ENCODE measurements at regions not wholly inside any gene's neighbourhood (a gene's known extent, or its start where the extent isn't known, plus 50 kb on each side); places are given as distances from the start of the nearest gene placed in this dataset.
"Not testable (repeated sequence)": the region's sequence is repeated elsewhere in the genome, so short reads cannot be mapped to it uniquely, and the experiment has no call there.

- DNase-seq, result peak; percentile 57
Observed at GRCh38 chr14:56057767-56058166, 60.4 kb upstream of the PELI2 start.

DNA sequence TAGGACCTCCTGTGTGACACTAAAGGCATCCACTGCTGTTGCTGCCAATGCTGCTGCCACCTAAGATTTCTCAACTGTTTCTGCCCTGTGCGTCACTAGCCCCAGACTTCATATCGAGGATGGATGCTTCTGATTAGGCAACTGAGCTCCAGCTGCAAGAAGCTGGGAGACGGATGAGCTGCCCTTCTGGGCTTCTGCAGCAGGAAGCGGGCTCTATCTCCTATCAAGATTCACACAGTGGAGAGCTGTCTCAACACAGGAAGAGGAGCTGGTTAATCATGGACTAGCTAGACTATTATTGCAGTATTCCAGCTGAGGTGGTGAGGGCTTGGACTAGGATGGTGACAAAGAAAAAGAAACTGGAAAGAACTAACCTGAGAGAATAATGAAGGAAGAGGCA lies 59.2 kb upstream of the PELI2 start:
- no peak for DNase-seq

GRCh38 chr14:56061051-56061450 lies 57.2 kb upstream of the PELI2 start:
- no peak for DNase-seq

DNA sequence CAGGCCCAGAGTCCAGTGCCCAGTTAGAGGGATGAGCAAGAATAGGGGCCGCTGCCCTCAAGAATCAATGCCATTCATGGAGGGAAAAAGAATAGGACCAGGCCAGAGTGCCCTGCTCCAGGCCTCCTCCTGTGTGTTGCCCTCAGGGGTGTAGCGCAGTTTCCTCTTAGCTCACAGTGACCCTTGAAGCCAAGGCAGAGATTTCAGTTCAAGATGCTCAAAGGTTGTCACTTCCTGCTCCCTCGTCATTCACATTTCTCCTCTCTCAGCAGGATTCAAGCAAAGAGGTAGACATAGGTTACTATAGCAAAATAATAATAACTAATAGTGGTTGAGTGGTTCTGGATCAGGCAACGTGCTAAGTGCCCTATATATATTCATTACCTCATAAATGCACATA lies 55.1 kb upstream of the PELI2 start:
- DNase-seq, result no peak

DNA sequence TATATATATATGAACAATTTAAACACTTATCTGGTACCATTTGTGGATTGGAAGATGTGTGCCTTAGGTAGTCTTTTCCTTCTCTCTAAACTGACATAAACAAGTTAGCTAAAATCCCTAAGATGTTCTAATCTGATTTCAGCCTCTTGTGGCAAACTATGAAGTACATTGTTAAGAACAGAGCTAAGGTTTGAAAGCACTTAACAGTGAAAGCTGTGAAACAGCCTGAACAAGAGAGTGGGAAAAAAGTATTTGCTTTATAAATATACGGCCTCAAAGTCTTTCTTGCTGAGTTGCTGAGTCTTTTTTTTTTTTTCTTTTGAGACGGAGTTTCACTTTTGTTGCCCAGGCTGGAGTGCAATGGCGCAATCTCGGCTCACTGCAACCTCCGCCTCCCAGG lies 53.7 kb upstream of the PELI2 start:
- DNase-seq, result peak; percentile 59

DNA sequence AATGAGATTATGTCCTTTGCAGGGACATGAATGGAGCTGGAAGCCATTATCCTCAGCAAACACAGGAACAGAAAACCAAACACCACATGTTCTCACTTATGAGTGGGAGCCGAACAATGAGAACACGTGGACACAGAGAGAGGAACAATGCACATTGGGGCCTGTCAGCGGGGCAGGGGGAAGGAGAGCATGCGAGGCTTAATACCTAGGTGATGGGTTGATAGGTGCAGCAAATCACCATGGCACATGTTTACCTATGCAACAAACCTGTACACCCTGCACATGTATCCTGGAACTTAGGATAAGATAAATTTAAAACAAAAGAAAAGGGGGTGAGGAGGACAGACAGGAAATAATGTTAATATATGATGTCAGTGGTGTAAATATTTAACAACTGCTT lies 53.0 kb upstream of the PELI2 start:
- not testable (repeated sequence) for DNase-seq

DNA sequence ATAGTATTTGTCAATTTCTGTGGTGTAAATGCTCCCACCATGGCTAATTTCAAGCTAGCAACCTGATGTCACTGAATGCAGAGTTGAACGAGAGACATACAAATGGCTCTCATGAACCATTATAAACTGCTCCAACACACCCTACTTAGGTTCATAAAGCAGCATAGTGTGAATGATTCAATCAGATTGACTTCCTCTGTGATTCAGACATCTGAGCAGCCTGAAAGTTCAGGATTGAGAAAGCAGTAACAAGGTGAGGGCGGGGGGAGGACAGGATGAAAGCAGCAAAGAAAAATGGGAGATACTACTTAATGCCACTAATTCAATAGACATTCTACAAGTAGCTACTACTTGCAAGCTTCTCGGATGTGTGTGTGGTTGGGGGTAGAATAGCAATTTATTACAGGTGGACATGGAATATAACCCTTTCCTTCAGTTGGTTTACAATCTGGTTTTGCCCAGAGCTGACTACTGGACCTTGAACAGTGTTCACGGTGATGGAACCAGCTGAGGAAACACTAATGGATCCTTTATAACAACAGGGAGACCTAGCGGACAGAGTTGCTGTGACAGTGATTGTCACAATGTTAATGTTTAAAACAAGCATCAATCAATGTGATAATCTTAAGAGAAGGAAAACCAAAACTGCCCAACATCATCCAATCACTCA lies 52.5 kb upstream of the PELI2 start:
- DNase-seq, result no peak

Data from DMS79 (cell line).